Hematopoietic multipotent progenitor cell treated with erythropoietin and hydrocortisone succinate and interleukin-3 and kit ligand, for 8 days (in vitro differentiated cells): ENCODE measurements at regions not wholly inside any gene's neighbourhood (a gene's known extent, or its start where the extent isn't known, plus 50 kb on each side); places are given as distances from the start of the nearest gene placed in this dataset.

Source experiments
- DNase-seq: peaks from one replicate; pipeline ENCODE4 v3.0.0-alpha.2; 2015

DNA sequence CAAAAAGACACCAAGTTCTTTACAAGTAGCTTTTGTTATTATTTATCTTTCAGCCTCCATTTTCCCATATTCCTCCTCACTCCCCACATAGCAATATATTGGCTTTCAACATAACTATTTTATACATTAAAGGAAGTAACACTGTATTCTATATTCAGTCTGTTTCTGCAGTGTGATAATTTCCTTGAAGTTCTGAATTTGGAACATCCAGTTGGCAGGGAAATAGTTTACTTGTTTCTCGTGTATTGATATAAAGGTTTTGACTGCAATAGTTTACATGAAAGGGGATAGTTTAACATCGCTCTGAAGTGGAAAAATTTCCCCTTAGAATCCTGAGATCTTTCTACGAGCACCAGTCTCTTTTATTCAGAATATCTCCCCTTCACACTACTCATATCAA is 341.5 kb upstream of the ANO3 start:
- DNase-seq, result no peak

DNA sequence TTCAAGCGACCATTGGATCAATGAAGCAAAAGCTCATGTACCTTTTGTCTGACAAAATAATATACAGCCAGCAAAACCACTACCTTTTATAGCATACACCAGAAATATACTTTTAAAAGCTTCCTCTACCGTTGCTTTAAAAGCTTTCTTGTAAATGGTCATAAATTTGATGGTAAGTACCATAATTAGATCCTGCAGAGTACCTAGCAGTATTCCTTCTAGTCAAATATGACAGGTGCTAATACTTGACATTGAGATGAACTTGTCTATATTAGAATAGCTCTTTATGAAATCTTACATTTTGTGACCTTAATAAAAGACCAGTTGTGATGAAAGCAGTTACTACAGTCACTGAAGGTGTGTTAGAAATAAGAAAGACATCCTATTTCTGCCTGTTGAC is 340.5 kb upstream of the ANO3 start:
- no peak for DNase-seq

GRCh38 chr11:25992294-25992693 is 339.6 kb upstream of the ANO3 start:
- no peak for DNase-seq

GRCh38 chr11:25993016-25993415 is 338.9 kb upstream of the ANO3 start:
- no peak for DNase-seq

DNA sequence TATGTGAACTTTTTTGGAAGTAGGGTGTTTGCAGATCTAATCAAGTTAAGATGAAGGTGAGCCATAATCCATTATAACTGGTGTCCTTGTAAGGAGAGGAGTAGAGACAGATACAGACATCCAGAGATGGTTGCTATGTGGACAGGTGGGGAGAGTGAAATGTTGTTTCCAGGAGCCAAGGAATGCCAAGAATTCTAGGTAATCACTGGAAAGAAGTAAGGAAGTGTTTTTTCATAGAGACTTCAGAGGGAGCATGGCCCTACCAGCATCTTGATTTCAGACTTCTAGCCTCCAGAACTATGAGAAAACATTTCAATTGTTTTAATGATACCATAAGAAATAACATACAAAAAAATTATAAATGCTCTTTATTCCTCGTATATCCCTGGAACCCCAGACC is 320.5 kb upstream of the ANO3 start:
- DNase-seq, result no peak

DNA sequence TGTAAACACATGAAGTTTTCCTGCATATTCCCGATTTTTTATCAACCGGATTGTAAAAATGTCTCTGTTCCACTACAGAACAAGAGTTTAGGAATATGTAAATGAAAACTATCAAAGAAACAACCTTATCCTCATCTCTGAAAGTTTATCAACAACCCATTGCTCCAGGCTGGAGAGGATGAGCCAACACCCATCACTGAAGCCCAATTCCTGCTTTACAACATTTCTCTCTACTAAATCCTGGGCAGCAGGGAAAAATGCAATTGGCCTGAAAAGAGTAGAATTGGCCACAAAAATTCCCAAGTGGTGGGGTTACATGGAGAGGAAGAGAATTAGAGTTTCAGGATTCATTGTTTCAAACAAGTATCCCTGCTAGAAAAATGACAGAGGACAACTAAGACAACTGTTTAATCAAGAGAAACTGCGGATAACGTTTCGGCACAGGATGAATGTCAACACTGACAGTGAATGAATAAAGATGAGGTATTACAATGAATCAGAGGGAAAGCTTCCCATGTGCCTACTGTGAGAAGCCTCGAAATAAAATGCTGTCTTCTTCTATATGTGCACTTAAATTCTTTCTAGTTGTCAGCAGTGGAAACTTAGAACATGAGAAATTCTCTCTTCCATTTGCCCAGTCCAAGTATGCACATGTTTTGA is 317.3 kb upstream of the ANO3 start:
- no peak for DNase-seq

- DNase-seq, result no peak
These were observed 314.5 kb upstream of the ANO3 start for GRCh38 chr11:26017322-26017860.

DNA sequence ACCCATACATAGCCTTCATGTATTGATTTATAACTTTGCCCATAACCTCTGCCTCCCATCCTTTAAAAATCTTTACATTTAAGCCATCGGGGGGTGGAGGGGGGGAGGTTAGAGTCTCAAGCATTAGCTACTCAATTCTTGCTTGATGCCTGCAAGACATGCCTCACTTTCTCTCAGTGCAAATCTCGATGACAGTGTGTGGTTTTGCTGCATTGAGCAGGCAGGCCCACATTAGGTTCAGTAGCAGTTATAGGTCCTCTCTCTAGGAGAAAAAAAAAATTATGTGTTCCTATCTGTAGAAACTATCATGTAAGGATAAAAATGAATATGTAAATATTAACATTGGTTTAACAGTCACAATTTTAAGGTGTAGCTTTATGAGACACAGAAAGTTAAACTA is 314.0 kb upstream of the ANO3 start:
- DNase-seq, result no peak

- DNase-seq, result no peak
These were observed 313.6 kb upstream of the ANO3 start for GRCh38 chr11:26018336-26018735.

GRCh38 chr11:26019386-26019785 is 312.5 kb upstream of the ANO3 start:
- DNase-seq, result no peak

GRCh38 chr11:26021017-26021416 is 310.9 kb upstream of the ANO3 start:
- no peak for DNase-seq

- DNase-seq, result no peak
These were observed 308.9 kb upstream of the ANO3 start for GRCh38 chr11:26023057-26023456.

DNA sequence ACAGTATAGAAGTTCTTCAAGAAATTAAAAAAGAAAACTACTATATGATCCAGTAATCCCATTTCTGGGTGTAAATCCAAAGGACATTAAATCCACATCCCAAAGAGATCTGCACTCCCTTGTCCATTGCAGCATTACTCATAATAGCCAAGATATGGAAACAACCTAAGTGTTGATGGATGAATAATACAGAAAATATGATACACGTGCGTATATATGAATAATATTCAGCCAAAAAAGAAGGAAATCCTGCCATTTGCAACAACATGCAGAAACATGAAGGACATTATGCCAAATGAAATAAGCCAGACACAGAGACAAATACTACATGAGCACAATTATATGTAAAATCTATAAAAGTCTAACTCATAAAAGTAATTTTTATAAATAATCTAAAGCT is 306.3 kb upstream of the ANO3 start:
- DNase-seq, result no peak

DNA sequence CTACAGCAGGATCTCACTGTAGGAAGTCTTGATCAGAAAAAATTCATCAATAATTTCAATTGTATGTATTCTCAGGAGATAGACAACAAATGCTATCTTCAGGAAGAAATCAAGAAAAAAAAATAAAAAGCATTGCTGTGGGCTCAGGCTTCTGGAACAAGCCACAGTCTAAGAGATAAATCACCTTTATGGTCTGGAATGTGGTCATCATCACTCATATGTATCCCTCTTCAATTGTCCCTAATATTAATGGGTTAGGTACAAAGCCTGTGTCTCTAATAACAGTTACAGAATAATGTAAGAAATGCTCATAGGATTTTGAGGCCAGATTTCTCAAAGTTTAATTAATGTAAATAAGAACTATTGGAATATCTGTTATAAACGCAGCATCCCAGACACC is 305.9 kb upstream of the ANO3 start:
- DNase-seq, result no peak

GRCh38 chr11:26027887-26028286 is 304.0 kb upstream of the ANO3 start:
- no peak for DNase-seq

DNA sequence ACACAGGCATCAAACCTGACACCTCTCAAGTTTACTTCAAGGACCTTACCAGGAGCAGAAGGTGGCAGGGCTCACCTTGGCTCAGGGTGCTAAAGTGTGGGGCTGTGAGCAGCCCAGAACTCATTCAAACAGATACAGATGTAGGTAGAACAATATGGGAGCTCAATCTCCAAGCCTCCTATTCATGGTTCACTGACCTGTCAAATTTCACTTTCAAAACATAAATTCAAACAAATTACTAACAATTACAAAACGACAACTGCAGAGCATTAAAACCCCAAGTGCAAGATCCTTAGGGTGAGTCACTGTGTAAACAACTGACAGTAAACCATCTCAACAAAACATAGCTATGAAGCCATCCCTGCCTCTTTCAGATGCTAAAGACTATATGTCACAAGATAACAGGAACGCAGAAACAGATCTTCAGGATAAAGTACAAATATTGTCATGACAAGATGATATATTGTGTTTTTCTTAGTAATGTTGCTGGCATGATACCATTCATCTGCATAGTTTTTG is 303.5 kb upstream of the ANO3 start:
- no peak for DNase-seq

GRCh38 chr11:26030399-26030798 is 301.5 kb upstream of the ANO3 start:
- no peak for DNase-seq

DNA sequence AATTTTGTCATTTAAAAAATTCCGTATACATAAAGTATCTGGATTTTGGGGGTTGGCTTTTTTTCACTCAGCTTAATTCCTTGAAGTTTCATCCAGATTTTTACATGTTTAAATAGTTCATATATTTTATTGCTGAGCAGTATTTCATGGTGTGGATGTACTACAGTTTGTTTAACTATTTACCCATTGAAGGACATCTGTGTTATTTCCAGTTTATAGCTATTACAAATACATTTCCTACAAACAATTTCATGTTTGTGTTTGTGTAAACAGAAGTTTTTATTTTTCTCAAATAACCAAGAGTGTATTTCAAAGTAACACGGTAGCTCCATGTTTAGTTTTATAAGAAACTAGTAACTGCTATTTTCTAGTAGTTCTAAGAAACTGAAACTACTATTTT is 299.7 kb upstream of the ANO3 start:
- DNase-seq, result no peak

DNA sequence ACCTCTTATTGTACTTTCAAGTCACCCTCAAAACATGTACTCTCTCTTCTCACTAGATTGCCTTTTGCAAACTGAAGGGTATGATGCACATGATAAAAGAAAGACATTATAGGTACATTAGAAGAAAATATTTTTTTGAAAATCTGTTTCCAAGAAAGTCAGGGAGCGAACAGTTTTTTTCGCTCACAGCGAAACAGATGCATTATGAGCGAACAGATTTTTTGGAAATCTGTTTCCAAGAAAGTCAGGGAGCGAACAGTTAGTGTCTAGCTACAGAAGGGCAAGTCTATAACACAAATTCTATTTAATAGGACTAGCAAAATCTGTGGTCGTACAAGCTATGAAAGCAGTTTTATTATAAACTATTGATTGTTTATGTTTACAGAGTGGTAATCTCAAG is 296.2 kb upstream of the ANO3 start:
- DNase-seq, result no peak

GRCh38 chr11:26037716-26038115 is 294.2 kb upstream of the ANO3 start:
- DNase-seq, result no peak

DNA sequence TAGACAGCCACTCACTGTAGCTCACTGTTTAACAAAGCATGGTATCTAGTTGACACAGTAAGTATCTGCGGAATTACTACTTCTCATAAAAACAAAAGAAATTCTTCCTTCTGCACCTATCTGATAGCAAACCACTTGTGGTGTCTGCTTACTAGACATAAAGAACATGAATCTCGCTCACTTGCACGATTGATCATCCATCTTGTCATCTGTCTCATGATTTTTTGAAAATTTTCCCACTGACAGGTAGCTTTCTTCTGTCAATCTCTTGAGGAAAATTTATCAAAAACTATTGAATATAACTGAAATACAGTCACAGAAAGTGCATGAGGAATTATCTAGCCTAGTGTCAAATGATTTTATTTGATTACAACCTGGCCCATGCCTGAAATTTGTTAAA is 291.6 kb upstream of the ANO3 start:
- DNase-seq, result no peak

DNA sequence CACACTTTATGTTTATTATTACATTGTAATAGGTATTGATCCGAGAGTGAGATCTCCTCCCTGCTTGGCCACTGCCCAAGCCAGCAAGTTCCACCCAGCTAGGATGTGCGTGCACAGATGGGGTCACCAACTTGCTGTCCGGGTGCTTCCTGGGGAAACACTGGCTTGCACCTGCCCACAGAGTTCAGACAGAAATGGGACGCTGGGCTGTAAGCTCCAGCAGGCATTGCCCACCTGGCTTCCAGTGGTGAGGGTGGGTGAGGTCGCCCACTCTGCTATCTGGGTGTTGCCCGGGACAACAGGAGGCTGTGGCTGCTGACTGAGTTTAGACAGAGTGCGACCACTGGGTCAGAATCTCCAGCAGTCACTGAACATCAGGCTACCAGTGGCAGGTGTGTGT is 289.8 kb upstream of the ANO3 start:
- no peak for DNase-seq

DNA sequence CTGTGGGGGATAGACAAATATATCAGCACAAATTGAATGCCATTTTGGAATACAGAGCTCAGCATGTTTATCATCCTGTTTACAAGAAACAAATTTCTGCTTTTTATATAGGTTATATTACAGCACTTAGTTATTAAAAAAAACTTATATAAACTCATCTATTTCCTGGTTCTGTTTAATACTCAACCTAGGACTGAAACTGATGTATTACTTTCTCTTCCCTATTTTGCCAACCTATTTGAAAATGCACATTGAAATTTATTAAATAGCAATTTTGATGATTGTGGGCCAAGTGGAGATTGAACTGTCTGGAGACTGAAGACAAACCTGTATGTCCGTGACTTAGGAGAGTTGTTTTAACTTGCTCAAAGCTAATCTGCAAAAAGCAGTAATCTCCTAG is 288.3 kb upstream of the ANO3 start:
- DNase-seq, result no peak

DNA sequence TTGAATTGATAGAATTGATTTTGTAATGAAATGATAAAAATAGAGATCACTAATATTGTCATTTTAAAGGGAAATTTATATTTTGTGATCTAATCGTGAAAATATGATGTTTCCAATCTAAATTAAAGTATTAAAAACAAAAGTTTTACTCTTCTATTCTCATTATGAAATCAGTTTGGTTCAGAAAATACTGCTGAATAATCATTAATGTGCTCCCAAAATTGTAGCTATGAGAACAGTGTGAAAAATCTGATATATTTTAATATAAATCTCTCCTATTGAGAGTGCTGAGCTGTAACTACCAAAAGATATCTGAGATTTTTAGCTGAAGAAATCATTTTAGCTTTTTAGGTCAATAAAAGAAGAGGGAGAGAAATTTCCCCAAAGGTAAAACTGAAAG is 287.5 kb upstream of the ANO3 start:
- DNase-seq, result no peak

- no peak for DNase-seq
These were observed 286.8 kb upstream of the ANO3 start for GRCh38 chr11:26045082-26045481.
